ENCODE measurements at regions not wholly inside any gene's neighbourhood (a gene's known extent, or its start where the extent isn't known, plus 50 kb on each side); places are given as distances from the start of the nearest gene placed in this dataset.
"Not testable (repeated sequence)": the region's sequence is repeated elsewhere in the genome, so short reads cannot be mapped to it uniquely, and the experiment has no call there.

DNA sequence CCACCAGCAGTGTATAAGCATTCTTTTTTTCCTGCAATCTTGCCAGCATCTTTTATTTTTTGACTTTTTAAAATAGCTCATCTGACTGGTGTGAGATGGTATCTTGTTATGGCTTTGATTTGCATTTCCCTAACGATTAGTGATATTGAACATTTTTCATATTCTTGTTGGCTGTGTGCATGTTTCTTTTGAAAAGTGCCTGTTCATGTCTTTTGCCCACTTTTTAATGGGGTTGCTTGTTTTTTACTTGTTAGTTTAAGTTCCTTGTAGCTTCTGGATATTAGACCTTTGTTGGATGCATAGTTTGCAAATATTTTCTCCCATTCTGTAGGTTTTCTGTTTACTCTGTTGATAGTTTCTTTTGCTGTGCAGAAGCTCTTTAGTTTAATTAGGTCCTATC is 116.6 kb downstream of the URB2 start:
- H3K79me2 ChIP-seq (ENCODE audit: control insufficient read depth in 1 of 2, insufficient read depth in 2 of 2, low read length in 2 of 2); H3K4me1 ChIP-seq (replicated peaks in 1 of 4; ENCODE audit: control insufficient read depth in 3 of 4, insufficient read depth in 4 of 4, low read length in 3 of 4); H2AFZ ChIP-seq (ENCODE audit: low read length); H3K14ac ChIP-seq (ENCODE audit: insufficient read length); H2BK12ac ChIP-seq (ENCODE audit: low read depth, low read length); H4K20me1 ChIP-seq (replicated peaks in 1 of 2; ENCODE audit: control insufficient read depth in 1 of 2, insufficient read depth in 2 of 2, low read length in 2 of 2); H4K8ac ChIP-seq (ENCODE audit: extremely low read depth, insufficient read depth, low read length); H3K56ac ChIP-seq (replicated peaks; ENCODE audit: insufficient read length, low read depth, low read length); H3K18ac ChIP-seq (ENCODE audit: extremely low read depth, low read length); DNase-seq (ENCODE audit: low read depth in 1 of 2, low spot score in 2 of 2); H2BK5ac ChIP-seq (ENCODE audit: low read depth, low read length); H3K27me3 ChIP-seq (replicated peaks in 1 of 4; ENCODE audit: control insufficient read depth in 3 of 4, extremely low read depth in 1 of 4, insufficient read depth in 3 of 4, low read length in 3 of 4); H3K9ac ChIP-seq (replicated peaks in 1 of 4; ENCODE audit: extremely low read depth in 1 of 4, low read depth in 3 of 4, low read length in 3 of 4); H3K79me1 ChIP-seq (ENCODE audit: low read depth, low read length); H2BK15ac ChIP-seq (ENCODE audit: low read length); H3K27ac ChIP-seq (ENCODE audit: low read depth, low read length); H3K4me3 ChIP-seq (ENCODE audit: extremely low read depth in 1 of 4, insufficient read depth in 2 of 4, low read depth in 3 of 4, low read length in 4 of 4); FAIRE-seq; H3K4ac ChIP-seq (replicated peaks; ENCODE audit: insufficient read length, low read depth, low read length); H3K4me2 ChIP-seq (ENCODE audit: insufficient read depth in 1 of 2, low read depth in 2 of 2, low read length in 2 of 2); H4K5ac ChIP-seq (ENCODE audit: insufficient read length, low read depth, low read length); H4K91ac ChIP-seq (replicated peaks; ENCODE audit: insufficient read length, low read length); H3K23me2 ChIP-seq (ENCODE audit: low read depth, low read length); H2BK20ac ChIP-seq (ENCODE audit: low read length); H3K36me3 ChIP-seq (ENCODE audit: control insufficient read depth in 2 of 4, insufficient read depth in 4 of 4, low read length in 3 of 4); POLR2A ChIA-PET (ENCODE audit: partially characterized antibody); H3K23ac ChIP-seq (ENCODE audit: insufficient read length); H2BK120ac ChIP-seq (replicated peaks; ENCODE audit: low read depth, low read length); H2AK5ac ChIP-seq (ENCODE audit: low read depth, low read length): not testable (repeated sequence)
- CTCF ChIA-PET (ENCODE audit: partially characterized antibody) = interaction anchor here (0.7 kb wide), 1 partner anchor 13 kb away, joined by 3 read pairs; no protein-coding TSS in a partner anchor
- peaks cover 3 to 11% of the 10 kb centered on the region in 2 experiments; a peak in 3 of 4 replicates for H3K9me3 ChIP-seq (ENCODE audit: insufficient read depth in 2 of 2, low read depth in 1 of 2, low read length in 1 of 2)
- WGBS, 2 experiments (ENCODE audit: extremely low coverage in 1 of 2, insufficient coverage in 1 of 2, insufficient read length in 1 of 2, insufficient replicate concordance in 2 of 2, low coverage in 1 of 2, low lambda C conversion rate in 2 of 2, missing lambda C conversion rate in 1 of 2) = 92% methylated on average over 1 of the region's 1 CpG; no CpG with 5 or more reads in 1 of the 2 experiments
